ENCODE measurements at regions not wholly inside any gene's neighbourhood (a gene's known extent, or its start where the extent isn't known, plus 50 kb on each side); places are given as distances from the start of the nearest gene placed in this dataset.

- no peak for TF ChIP-seq CTCF (IDR thresholded peaks at IDR 0.05; ENCODE audit: low read depth, low read length)
- no peak for TF ChIP-seq MAX (IDR thresholded peaks at IDR 0.05; ENCODE audit: low read depth, low read length)
- no peak for TF ChIP-seq POLR2A (IDR thresholded peaks at IDR 0.05; ENCODE audit: extremely low read depth, insufficient read length)
- no peak for TF ChIP-seq MYC (IDR thresholded peaks at IDR 0.05; ENCODE audit: low read depth, low read length)
Measured at GRCh38 chr11:13080861-13081260, 71.7 kb downstream of the RASSF10 start.
